SK-N-SH treated with all-trans-retinoic acid at 6 μM for 48 hours (cell line): ENCODE measurements at regions not wholly inside any gene's neighbourhood (a gene's known extent, or its start where the extent isn't known, plus 50 kb on each side); places are given as distances from the start of the nearest gene placed in this dataset.
"Not testable (repeated sequence)": the region's sequence is repeated elsewhere in the genome, so short reads cannot be mapped to it uniquely, and the experiment has no call there.

Experiments
- ISL1 ChIP-seq: fragments of 250-450 bp; sonication (Bioruptor Pico); IDR thresholded peaks from 2 replicates; pipeline ENCODE4 v2.1.2; 2022; ENCODE audit warnings: mild to moderate bottlenecking, moderate library complexity
- RARB ChIP-seq: fragments of 250-450 bp; sonication (Bioruptor Pico); IDR thresholded peaks from 2 replicates; pipeline ENCODE4 v1.8.0; 2021; ENCODE audit warnings: mild to moderate bottlenecking, moderate library complexity
- ZNF70 ChIP-seq: fragments of 450-650 bp; formaldehyde crosslinking; IDR thresholded peaks from 2 replicates; pipeline ENCODE4 v1.5.0; 2020; ENCODE audit warnings: mild to moderate bottlenecking, moderate library complexity
- TF ChIP-seq, protein P1 (sequence below): fragments of 250-450 bp; sonication (Bioruptor Pico); IDR thresholded peaks from 2 replicates; pipeline ENCODE4 v1.5.1; 2020; ENCODE audit warnings: low read depth, mild to moderate bottlenecking, moderate library complexity
- TF ChIP-seq, protein P2 (sequence below): fragments of 250-450 bp; sonication (Bioruptor Pico); IDR thresholded peaks from 2 replicates; pipeline ENCODE4 v1.8.0; 2020; ENCODE audit warnings: mild to moderate bottlenecking, moderate library complexity, borderline replicate concordance

- TF ChIP-seq, protein P1, sequence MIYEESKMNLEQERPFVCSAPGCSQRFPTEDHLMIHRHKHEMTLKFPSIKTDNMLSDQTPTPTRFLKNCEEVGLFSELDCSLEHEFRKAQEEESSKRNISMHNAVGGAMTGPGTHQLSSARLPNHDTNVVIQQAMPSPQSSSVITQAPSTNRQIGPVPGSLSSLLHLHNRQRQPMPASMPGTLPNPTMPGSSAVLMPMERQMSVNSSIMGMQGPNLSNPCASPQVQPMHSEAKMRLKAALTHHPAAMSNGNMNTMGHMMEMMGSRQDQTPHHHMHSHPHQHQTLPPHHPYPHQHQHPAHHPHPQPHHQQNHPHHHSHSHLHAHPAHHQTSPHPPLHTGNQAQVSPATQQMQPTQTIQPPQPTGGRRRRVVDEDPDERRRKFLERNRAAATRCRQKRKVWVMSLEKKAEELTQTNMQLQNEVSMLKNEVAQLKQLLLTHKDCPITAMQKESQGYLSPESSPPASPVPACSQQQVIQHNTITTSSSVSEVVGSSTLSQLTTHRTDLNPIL (CRISPR knock-in tag), result not testable (repeated sequence)
- TF ChIP-seq, protein P2, sequence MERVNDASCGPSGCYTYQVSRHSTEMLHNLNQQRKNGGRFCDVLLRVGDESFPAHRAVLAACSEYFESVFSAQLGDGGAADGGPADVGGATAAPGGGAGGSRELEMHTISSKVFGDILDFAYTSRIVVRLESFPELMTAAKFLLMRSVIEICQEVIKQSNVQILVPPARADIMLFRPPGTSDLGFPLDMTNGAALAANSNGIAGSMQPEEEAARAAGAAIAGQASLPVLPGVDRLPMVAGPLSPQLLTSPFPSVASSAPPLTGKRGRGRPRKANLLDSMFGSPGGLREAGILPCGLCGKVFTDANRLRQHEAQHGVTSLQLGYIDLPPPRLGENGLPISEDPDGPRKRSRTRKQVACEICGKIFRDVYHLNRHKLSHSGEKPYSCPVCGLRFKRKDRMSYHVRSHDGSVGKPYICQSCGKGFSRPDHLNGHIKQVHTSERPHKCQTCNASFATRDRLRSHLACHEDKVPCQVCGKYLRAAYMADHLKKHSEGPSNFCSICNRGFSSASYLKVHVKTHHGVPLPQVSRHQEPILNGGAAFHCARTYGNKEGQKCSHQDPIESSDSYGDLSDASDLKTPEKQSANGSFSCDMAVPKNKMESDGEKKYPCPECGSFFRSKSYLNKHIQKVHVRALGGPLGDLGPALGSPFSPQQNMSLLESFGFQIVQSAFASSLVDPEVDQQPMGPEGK (CRISPR knock-in tag), result not testable (repeated sequence)
- TF ChIP-seq RARB, ISL1, ZNF70 (CRISPR knock-in tag): not testable (repeated sequence)
Observed at GRCh38 chr10:38401565-38401964, 307.4 kb downstream of the ZNF37A start.
